Epithelial cell of esophagus (primary cell): ENCODE measurements at regions not wholly inside any gene's neighbourhood (a gene's known extent, or its start where the extent isn't known, plus 50 kb on each side); places are given as distances from the start of the nearest gene placed in this dataset.

Experiments
- DNase-seq: peaks from one replicate; pipeline ENCODE4 v3.0.0; 2010; ENCODE audit warnings: low read depth
- H3K4me3 ChIP-seq: 2 replicates; pipeline ENCODE4 v1.5.1; 2011; ENCODE audit warnings: mild to moderate bottlenecking, low read length, control low read depth
- CTCF ChIP-seq: IDR thresholded peaks from 2 replicates; pipeline ENCODE4 v1.5.1; 2011; ENCODE audit warnings: low read depth, mild to moderate bottlenecking, low read length, control low read depth, inconsistent platforms; ENCODE audit not compliant: insufficient read depth; ENCODE audit errors: missing control alignments

- TF ChIP-seq CTCF = no peak
- no peak for DNase-seq
Measured at GRCh38 chr12:65517656-65518210, 239.2 kb downstream of the MSRB3 start.

GRCh38 chr12:65518771-65519170, 240.3 kb downstream of the MSRB3 start:
- TF ChIP-seq CTCF = no peak
- peak; percentile 64 for DNase-seq
- no peak overlapping the region for H3K4me3 ChIP-seq

More at GRCh38 chr12:65517656-65518210, 239.2 kb downstream of the MSRB3 start:
- H3K4me3 ChIP-seq = no peak overlapping the region

- TF ChIP-seq CTCF = no peak
- DNase-seq = no peak
- no peak overlapping the region for H3K4me3 ChIP-seq
Measured at GRCh38 chr12:65520658-65521057, 242.2 kb downstream of the MSRB3 start.

GRCh38 chr12:65522956-65523860, 244.7 kb downstream of the MSRB3 start:
- TF ChIP-seq CTCF = no peak
- DNase-seq = peak; percentile 25
- no peak overlapping the region for H3K4me3 ChIP-seq

- no peak overlapping the region for H3K4me3 ChIP-seq
- peak; percentile 61 for DNase-seq
- TF ChIP-seq CTCF = no peak
Measured at GRCh38 chr12:65524666-65525065, 246.2 kb downstream of the MSRB3 start.

- DNase-seq = peak; percentile 70
- TF ChIP-seq CTCF = no peak
- no peak overlapping the region for H3K4me3 ChIP-seq
Measured at GRCh38 chr12:65525491-65526141, 247.1 kb downstream of the MSRB3 start.
